Body of pancreas (tissue), 4 donors: ENCODE measurements at regions not wholly inside any gene's neighbourhood (a gene's known extent, or its start where the extent isn't known, plus 50 kb on each side); places are given as distances from the start of the nearest gene placed in this dataset.

Experiments used
- CTCF ChIP-seq, 7 experiments: fragments of 450-650 bp in 4 of 7; fragments of 200-600 bp in 3 of 7; sonication (generic) in 3 of 7; IDR thresholded peaks; one replicate each; pipeline ENCODE4 v1.5.1; 2016 to 2019; ENCODE audit warnings: antibody characterized with exemption in 7 of 7
- POLR2A ChIP-seq, 3 donors: fragments of 450-650 bp; IDR thresholded peaks; one replicate each; pipeline ENCODE4 v1.6.1; 2016; ENCODE audit warnings: antibody characterized with exemption in 3 of 3, mild to moderate bottlenecking in 2 of 3

- TF ChIP-seq CTCF (IDR thresholded peaks at IDR 0.05) (no peak), POLR2A (IDR thresholded peaks at IDR 0.05) (no peak)
Observed at GRCh38 chr9:115997923-115998322, 155.7 kb upstream of the PAPPA start.
